Smooth muscle cell (in vitro differentiated cells): ENCODE measurements at regions not wholly inside any gene's neighbourhood (a gene's known extent, or its start where the extent isn't known, plus 50 kb on each side); places are given as distances from the start of the nearest gene placed in this dataset.

Experiments used
- DNase-seq: peaks from one replicate; lab custom pipeline; 2025; ENCODE audit not compliant: unreplicated experiment; lab: John Stamatoyannopoulos, UW
- H2AFZ ChIP-seq: fragments of 200-600 bp; sonication (generic); 2 replicates; pipeline ENCODE4 v1.6.0; 2016; ENCODE audit warnings: antibody characterized with exemption, low read depth, mild to moderate bottlenecking
- H3F3A ChIP-seq: fragments of 200-600 bp; sonication (generic); 2 replicates; pipeline ENCODE4 v1.6.0; 2017; ENCODE audit warnings: antibody characterized with exemption, low read depth
- H3K27ac ChIP-seq: fragments of 200-600 bp; sonication (generic); 2 replicates; pipeline ENCODE4 v1.5.1; 2016; ENCODE audit warnings: low read depth, mild to moderate bottlenecking
- H3K27me3 ChIP-seq: fragments of 200-600 bp; sonication (generic); 2 replicates; pipeline ENCODE4 v1.6.1; 2016; ENCODE audit warnings: low read depth, mild to moderate bottlenecking
- H3K36me3 ChIP-seq: fragments of 200-600 bp; sonication (generic); 2 replicates; pipeline ENCODE4 v1.5.1; 2016; ENCODE audit warnings: low read depth
- H3K4me1 ChIP-seq: fragments of 200-600 bp; sonication (generic); 2 replicates; pipeline ENCODE4 v1.5.1; 2016; ENCODE audit warnings: low read depth
- H3K4me2 ChIP-seq: fragments of 200-600 bp; sonication (generic); 2 replicates; pipeline ENCODE4 v1.6.0; 2016; ENCODE audit warnings: mild to moderate bottlenecking
- H3K4me3 ChIP-seq: fragments of 200-600 bp; sonication (generic); 2 replicates; pipeline ENCODE4 v1.5.1; 2016; ENCODE audit warnings: mild to moderate bottlenecking
- H3K79me2 ChIP-seq: fragments of 200-600 bp; sonication (generic); 2 replicates; pipeline ENCODE4 v1.6.0; 2016; ENCODE audit warnings: low read depth, mild to moderate bottlenecking
- H3K9ac ChIP-seq: fragments of 200-600 bp; sonication (generic); 2 replicates; pipeline ENCODE4 v1.6.0; 2016; ENCODE audit warnings: low read depth
- H3K9me3 ChIP-seq: fragments of 200-600 bp; sonication (generic); replicated peaks from 2 replicates; pipeline ENCODE4 v1.5.1; 2016; ENCODE audit warnings: low read depth
- H4K20me1 ChIP-seq: fragments of 200-600 bp; sonication (generic); 2 replicates; pipeline ENCODE4 v1.6.0; 2016; ENCODE audit warnings: low read depth
- WGBS: methylation state at CpG from one replicate; pipeline ENCODE4 v1.1.7; 2016; ENCODE audit warnings: low lambda C conversion rate; 5-methylcytosine and 5-hydroxymethylcytosine counted together
- TF ChIP-seq, protein P1 (sequence below): fragments of 200-600 bp; sonication (generic); IDR thresholded peaks from 2 replicates; pipeline ENCODE4 v1.5.1; 2017; ENCODE audit warnings: borderline replicate concordance, mild to moderate bottlenecking, antibody characterized with exemption; ENCODE audit not compliant: insufficient read depth, poor library complexity, severe bottlenecking

DNA sequence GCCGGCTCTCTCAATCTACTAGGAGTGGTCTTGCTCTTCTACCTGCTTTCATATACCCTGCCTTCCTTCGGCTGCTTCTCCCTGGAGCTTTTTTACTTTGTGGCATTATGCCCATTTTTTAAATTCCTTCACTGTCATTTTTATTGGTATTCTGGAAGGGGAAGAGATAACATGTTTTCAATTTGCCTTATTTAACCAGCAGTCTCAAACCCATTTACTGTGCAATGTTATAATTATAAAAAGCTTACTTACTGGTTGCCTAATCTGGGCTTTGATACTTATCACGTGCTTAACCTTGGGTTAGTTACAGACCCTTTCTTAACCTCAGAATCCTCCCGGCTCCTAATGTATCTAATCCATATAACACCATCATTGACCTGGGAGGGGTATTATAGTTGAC is 128.1 kb downstream of the SIPA1L2 start:
- no peak overlapping the region for H3K9ac ChIP-seq
- peaks cover 96% of the 10 kb centered on the region for H3K79me2 ChIP-seq
- H2AFZ ChIP-seq: no peak overlapping the region
- no peaks in the 10 kb centered on the region for H3K27me3 ChIP-seq
- no peak overlapping the region for H3K4me2 ChIP-seq
- H3K4me3 ChIP-seq: no peak overlapping the region
- no peaks in the 10 kb centered on the region for H3K36me3 ChIP-seq
- H3K27ac ChIP-seq: no peak overlapping the region
- TF ChIP-seq, protein P1, sequence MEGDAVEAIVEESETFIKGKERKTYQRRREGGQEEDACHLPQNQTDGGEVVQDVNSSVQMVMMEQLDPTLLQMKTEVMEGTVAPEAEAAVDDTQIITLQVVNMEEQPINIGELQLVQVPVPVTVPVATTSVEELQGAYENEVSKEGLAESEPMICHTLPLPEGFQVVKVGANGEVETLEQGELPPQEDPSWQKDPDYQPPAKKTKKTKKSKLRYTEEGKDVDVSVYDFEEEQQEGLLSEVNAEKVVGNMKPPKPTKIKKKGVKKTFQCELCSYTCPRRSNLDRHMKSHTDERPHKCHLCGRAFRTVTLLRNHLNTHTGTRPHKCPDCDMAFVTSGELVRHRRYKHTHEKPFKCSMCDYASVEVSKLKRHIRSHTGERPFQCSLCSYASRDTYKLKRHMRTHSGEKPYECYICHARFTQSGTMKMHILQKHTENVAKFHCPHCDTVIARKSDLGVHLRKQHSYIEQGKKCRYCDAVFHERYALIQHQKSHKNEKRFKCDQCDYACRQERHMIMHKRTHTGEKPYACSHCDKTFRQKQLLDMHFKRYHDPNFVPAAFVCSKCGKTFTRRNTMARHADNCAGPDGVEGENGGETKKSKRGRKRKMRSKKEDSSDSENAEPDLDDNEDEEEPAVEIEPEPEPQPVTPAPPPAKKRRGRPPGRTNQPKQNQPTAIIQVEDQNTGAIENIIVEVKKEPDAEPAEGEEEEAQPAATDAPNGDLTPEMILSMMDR: no peak
- WGBS: 33% methylated on average over 4 of the region's 4 CpGs
- H3K4me1 ChIP-seq: peaks cover 10% of the 10 kb centered on the region
- peaks cover 81% of the 10 kb centered on the region for H4K20me1 ChIP-seq
- no peaks in the 10 kb centered on the region for H3K9me3 ChIP-seq
- DNase-seq: no peak
- peaks cover 7% of the 10 kb centered on the region for H3F3A ChIP-seq

DNA sequence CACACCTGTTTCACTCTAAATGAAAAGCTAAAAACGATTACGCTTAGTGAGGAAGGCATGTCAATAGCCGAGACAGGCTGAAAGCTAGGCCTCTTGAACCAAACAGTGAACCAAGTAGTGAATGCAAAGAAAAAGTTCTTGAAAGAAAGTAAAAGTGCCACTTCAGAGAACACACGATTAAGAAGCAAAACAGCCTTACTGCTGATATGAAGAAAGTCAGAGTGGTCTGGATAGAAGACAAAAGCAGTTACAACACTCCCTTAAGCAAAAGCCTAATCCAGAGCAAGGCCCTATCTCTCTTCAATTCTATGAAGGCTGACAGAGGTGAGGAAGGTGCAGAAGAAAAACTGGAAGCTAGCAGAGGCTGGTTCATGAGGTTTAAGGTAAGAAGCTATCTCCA is 130.7 kb downstream of the SIPA1L2 start:
- Histone ChIP-seq H3K9ac (no peak overlapping the region), H3K4me1 (peaks cover 10% of the 10 kb centered on the region), H2AFZ (no peak overlapping the region), H3K36me3 (no peaks in the 10 kb centered on the region), H4K20me1 (peaks cover 91% of the 10 kb centered on the region), H3K27ac (no peak overlapping the region), H3K4me3 (no peak overlapping the region), H3F3A (peaks cover 6% of the 10 kb centered on the region), H3K4me2 (no peak overlapping the region), H3K79me2 (peaks cover 87% of the 10 kb centered on the region), H3K9me3 (no peaks in the 10 kb centered on the region), H3K27me3 (no peaks in the 10 kb centered on the region)
- 72% methylated on average over 4 of the region's 4 CpGs for WGBS
- DNase-seq: no peak
- TF ChIP-seq, protein P1: no peak

DNA sequence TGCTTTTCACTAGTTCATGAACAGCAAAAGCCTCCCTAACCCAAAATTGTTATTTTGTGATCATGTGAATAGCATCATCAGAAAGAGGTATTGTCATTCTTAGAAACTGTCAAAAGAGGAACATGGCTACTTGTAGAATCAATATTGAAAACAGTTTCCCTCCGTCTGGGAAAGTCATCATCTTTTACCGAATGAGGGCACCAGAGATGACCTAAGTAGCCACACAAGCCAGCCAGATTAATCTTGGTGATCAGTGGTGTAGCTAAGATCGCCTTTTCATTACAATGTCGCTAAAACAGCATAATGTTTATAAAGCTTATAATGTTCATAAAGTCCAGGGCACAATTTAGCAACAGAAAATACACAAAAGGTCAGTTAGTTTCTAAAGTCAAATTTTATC is 136.1 kb downstream of the SIPA1L2 start:
- no peaks in the 10 kb centered on the region for H3K9me3 ChIP-seq
- no peak overlapping the region for H3K4me2 ChIP-seq
- H3K27me3 ChIP-seq: no peaks in the 10 kb centered on the region
- peaks cover 2% of the 10 kb centered on the region for H3K36me3 ChIP-seq
- H3F3A ChIP-seq: peaks cover 4% of the 10 kb centered on the region
- peaks cover 71% of the 10 kb centered on the region for H3K79me2 ChIP-seq
- TF ChIP-seq, protein P1: no peak
- no peak overlapping the region for H2AFZ ChIP-seq
- no peak overlapping the region for H3K4me3 ChIP-seq
- H3K9ac ChIP-seq: no peak overlapping the region
- no peaks in the 10 kb centered on the region for H3K4me1 ChIP-seq
- DNase-seq: no peak
- no peak overlapping the region for H3K27ac ChIP-seq
- H4K20me1 ChIP-seq: peaks cover 52% of the 10 kb centered on the region
- 96% methylated on average over 4 of the region's 4 CpGs for WGBS

DNA sequence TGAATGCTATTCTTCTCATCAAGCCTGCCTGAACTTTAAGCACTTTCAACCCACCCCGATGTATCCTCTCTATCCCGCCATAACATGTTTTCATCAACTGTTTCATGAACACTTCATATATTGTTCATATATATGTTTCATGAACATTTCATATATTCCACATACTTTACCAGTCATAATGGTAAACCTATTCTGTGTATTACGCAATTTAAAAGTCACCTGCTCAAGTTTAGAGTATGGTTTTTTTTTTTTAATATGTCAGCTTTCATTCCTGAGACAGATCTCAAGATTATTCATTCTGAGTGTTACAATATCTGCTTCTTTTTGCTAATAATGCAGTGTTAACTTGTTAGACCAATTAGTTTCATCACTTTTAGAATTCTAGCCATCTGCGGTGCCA is 140.7 kb downstream of the SIPA1L2 start:
- no peak overlapping the region for H3K27ac ChIP-seq
- no peaks in the 10 kb centered on the region for H3K9me3 ChIP-seq
- no peak overlapping the region for H3K9ac ChIP-seq
- H3K4me3 ChIP-seq: no peak overlapping the region
- H3K4me2 ChIP-seq: no peak overlapping the region
- peaks cover 8% of the 10 kb centered on the region for H3F3A ChIP-seq
- WGBS: 98% methylated on average over 4 of the region's 4 CpGs
- TF ChIP-seq, protein P1: no peak
- no peak for DNase-seq
- no peaks in the 10 kb centered on the region for H3K27me3 ChIP-seq
- peaks cover 2% of the 10 kb centered on the region for H3K36me3 ChIP-seq
- H3K79me2 ChIP-seq: peaks cover 46% of the 10 kb centered on the region
- H3K4me1 ChIP-seq: no peaks in the 10 kb centered on the region
- peaks cover 11% of the 10 kb centered on the region for H4K20me1 ChIP-seq
- H2AFZ ChIP-seq: no peak overlapping the region
